ENCODE measurements at regions not wholly inside any gene's neighbourhood (a gene's known extent, or its start where the extent isn't known, plus 50 kb on each side); places are given as distances from the start of the nearest gene placed in this dataset.
"Not testable (repeated sequence)": the region's sequence is repeated elsewhere in the genome, so short reads cannot be mapped to it uniquely, and the experiment has no call there.

DNA sequence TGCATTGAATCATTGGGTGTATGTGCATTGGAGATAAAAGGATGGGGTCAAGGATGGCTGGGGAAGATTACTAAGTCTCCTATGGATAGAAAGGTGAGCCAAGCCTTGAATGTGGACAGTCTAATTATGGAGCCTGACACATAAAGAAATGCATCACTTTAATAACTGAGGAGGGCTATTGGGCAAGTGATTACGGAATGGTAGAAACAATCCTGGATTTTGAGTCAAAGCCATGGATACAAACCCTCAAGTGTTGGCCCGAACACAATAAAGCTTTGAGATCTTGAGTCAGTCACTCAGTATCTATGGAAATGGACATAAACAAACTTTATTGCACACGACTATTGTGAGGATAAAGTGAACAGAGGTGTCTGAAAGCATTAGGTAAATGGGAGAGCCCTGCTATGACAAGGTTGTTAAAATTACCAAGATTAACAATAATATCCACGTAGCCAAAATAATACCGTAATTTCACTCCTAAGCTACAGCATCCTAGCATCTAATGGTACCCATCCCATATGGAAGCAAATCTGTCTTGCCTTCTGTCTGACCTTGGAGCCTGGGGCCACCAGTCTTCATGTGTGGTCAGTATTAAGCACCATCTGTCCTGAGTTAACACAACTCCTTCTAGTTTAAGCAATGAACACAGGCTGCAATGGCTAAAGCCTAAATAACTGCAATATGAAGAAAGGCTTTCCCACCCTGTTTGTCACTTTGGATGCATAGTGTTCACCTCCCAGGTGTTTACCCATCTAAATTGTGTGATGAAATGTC, 136.9 kb upstream of the PRICKLE2 start:
- in situ Hi-C loops (cut with HindIII; ENCODE audit: low sequenced_read_pairs) = no loop called here
- DNase-seq (ENCODE audit: low spot score) = no peak

DNA sequence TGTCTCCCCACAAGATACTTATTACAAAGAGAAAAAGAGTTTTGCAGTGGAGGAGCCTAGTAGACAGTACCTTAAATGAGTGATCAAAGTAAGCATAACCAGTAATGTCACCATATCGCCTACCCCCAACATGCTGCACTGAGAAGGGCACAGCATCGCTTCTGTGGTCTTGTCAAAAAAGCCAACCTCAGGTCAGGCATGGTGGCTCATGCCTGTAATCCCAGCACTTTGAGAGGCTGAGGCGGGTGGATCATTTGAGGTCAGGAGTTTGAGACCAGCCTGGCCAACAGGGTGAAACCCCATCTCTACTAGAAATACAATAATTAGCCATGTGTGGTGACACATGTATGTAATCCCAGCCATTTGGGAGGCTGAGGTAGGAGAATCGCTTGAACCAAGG, 135.8 kb upstream of the PRICKLE2 start:
- in situ Hi-C loops (cut with HindIII; ENCODE audit: low sequenced_read_pairs); DNase-seq (ENCODE audit: low spot score): not testable (repeated sequence)

DNA sequence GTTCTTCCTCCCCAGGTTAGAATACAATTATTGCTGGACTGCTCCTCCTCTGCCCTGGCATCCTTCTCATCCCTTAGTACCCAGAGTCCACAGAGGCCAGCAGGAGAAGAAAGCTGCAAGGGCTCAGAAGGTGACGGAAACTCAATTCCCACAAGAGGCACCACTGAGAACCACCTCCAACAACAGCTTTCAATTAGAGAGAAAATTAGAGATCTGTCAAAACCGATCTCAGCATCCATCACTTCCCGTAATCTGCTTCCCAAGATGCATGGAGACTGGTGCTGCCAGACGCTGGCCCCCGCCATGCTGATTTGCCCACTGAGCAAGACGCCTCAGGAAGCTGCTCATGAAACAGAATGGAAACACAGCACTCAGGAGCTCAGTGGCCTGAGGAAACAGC, 135.0 kb upstream of the PRICKLE2 start:
- in situ Hi-C loops (cut with HindIII; ENCODE audit: low sequenced_read_pairs) = no loop called here
- DNase-seq (ENCODE audit: low spot score) = no peak

DNA sequence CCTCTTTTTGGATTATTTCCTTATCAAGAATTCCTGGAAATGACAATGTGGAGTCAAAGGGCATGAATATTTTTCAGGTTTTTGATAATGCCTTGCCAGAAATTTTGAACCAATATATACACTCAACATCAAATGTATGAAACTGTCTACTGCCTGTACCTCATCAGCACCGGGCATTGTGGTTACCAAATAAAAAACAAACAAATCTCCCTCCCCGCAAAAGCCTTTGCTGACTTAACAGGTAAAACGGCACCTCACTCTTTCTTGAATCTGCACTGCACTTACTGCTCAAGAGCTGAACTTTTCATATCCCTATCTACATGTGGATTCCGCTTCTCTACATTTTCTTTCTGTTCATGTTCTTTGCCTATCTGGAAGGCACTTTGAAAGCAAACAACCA, 134.5 kb upstream of the PRICKLE2 start:
- no peak for DNase-seq (ENCODE audit: low spot score)
- in situ Hi-C loops (cut with HindIII; ENCODE audit: low sequenced_read_pairs) = no loop called here

DNA sequence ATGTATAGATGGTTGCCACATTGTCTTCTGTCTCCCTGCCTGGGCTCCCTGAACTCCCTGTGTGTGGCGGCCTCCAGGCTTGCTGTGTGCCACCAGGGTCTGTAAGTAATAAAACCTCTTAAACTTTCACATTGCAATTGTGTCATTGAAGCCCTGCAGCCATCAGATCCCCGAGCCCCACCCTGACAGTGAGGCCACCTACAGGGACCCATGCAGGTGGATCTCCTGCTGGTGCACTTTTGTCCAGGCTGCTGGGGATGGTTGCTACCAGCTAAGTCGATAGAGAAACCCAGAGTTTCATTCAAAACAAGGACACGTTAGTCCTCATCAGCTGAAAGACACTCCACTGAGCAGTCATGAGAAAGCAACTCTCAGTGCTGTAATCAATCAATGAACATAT, 133.6 kb upstream of the PRICKLE2 start:
- no peak for DNase-seq (ENCODE audit: low spot score)
- in situ Hi-C loops (cut with HindIII; ENCODE audit: low sequenced_read_pairs) = no loop called here

DNA sequence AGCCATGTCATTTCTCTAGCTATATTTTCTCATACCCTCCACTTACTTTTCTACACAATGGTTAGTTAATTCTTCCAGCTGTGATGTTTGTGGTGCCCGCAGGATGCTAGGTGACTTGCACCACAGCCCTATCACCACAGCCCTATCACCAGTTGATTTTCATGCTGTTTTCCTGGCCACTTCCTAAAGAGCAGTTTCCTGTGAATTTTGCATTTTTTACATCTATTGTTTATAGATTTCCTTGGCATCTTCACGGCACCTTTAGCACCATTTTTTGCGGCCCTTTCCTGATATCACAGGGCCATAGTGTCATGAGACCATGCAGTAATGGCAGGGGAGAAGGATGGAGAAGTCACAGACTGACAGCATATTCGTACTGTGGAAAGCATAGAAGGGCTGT, 132.9 kb upstream of the PRICKLE2 start:
- no peak for DNase-seq (ENCODE audit: low spot score)
- in situ Hi-C loops (cut with HindIII; ENCODE audit: low sequenced_read_pairs) = no loop called here

DNA sequence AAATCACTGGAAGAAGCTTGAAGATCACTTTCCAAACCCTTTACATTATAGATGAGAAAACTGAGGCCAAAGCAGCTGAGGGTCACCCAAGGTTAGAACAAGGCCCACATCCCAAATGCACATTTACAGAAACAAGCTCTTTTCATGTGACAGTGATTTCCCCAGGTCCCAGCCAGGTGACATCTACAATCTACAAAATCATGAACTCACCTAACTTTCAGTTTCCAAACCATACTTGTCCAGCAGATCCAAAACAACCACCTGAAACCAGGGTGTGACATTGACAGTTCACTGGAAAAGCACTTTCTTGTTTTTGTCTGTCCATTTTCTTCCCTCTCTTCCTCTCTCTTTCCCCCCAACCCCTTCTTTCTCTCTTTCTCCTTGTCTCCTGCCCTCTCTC, 132.2 kb upstream of the PRICKLE2 start:
- DNase-seq (ENCODE audit: low spot score) = no peak
- in situ Hi-C loops (cut with HindIII; ENCODE audit: low sequenced_read_pairs) = no loop called here

DNA sequence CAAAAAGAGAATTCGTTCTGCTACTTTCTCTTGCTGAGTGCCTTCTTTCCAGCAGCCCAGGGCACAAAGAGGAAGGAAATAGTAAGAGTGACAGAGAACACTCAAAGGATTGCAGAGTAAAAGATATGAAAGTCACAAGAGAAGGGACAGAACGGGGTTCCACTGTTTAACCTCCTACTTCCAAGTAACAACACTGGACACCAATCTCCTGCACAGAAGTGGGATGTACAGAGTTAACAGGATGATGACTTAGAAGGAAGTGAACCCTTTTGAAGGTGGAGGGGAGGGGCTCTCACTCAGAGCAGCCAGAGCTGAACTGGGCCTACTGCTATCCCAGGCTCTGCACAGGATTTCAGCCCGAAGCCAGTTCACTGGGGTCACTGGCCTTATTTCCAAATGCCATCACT, 130.1 kb upstream of the PRICKLE2 start:
- in situ Hi-C loops (cut with HindIII; ENCODE audit: low sequenced_read_pairs) = no loop called here
- no peak for DNase-seq (ENCODE audit: low spot score)

DNA sequence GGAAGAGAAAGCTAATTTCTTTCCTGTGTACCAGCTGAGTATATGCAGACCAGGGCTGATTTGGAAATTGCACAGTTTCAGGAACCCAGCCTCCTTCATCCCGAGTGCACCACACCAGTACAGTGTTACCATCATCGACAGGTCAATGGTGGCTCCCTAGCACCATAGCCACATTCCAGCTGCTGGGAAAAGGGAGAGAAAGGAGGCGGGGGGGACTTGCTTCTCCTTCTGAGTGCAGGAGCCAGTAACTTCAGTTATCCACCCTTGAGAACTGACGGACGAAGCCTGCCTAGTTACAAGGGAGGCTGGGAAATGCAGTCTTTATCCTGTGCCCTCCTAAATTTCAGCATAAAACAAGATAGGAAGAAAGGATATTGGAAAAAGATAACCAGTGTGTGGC, 129.7 kb upstream of the PRICKLE2 start:
- in situ Hi-C loops (cut with HindIII; ENCODE audit: low sequenced_read_pairs) = no loop called here
- DNase-seq (ENCODE audit: low spot score) = no peak

DNA sequence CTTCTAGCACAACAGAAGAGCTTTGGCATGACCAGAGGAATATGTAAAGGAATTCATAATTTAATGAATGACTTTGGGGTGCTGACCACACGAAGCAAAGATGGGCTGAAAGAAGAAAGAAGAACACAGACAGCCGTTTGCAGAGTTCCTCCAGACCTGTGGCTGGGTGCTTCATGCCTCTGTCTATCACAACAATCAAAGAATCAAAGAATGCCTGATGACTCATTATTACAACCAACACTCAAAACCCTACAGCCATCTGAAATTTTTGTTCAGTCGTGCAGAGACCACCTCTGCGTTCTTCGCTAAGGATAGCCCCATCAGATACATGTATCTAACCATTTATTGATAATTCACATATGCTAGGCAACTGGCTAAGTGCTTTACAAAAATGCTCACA, 129.0 kb upstream of the PRICKLE2 start:
- in situ Hi-C loops (cut with HindIII; ENCODE audit: low sequenced_read_pairs) = no loop called here
- DNase-seq (ENCODE audit: low spot score) = no peak

DNA sequence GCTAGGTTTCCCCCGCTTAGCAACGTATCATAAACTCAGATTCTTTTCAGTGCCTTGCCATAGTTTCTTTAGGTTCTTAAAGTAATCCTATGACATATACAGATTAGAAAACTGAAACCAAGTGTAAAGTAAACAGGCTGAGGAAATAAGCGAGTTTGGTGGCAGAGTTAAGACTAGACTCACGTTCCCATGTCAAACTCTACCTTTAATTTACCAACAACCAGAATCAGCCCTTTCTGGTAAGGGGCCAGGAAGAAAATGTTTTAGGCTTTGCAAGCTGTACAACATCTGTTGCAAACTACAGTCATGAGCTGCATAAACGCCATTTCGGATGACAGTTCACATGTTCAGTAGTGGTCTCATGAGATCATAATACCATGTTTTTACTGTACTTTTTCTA, 128.0 kb upstream of the PRICKLE2 start:
- in situ Hi-C loops (cut with HindIII; ENCODE audit: low sequenced_read_pairs) = no loop called here
- DNase-seq (ENCODE audit: low spot score) = no peak

DNA sequence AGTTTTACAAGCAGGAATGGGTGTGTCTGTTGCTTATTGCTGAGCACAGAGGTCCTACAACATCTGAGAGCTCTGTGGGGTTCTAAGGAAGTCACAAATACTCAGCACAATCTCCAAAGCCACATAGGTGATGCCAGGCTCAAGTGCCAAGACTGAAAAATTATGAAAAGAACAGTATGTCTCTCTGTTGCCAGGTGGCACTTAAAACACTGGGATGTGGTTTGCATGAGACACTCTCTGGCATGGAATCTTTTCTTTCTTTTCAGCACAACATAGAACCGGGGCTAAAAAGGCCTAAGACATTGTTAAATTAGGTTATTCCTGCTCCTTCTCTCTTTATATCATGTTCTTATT, 127.3 kb upstream of the PRICKLE2 start:
- in situ Hi-C loops (cut with HindIII; ENCODE audit: low sequenced_read_pairs) = no loop called here
- DNase-seq (ENCODE audit: low spot score) = peak; percentile 33

DNA sequence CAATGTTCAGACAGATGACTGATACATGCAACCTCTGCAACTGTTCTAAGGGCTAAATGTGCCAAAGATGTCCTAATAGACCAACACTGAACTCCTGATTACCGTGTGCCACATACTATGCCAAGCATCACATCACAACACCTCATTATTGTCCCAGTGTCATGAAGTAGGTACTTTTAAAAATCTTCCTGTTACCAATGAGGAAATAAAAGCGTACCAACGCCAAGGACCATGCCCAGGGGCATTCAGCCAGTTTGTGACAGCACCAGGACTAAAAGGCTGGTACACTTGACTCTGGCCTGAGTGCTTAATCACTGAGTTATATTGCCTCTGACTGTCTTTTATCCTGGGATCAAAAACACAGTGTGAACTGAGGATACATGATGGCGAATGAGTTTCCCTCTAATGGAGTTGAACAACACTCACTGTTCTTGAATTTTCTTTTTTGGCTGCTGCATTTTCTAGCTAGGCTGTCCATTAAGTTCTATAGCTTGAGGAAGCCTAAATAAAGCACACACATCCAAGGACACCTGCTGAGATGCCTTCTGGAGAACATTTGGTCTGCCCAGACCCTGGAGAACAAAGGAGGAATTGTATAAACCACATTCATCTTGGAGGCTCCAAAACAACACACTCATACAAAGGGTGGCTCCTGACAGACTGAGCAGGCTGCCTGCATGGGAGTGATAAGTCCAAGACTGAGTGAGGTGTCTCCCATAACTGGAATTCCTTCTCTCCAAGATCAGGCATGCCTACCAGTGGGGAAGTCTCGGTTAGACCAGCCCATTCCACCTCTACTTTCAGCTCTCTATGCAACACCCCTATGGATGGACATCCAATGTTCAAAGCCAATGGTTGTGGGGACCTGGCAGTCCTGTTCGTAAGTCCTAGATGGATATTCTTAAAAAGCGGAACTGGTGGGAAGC, 126.7 kb upstream of the PRICKLE2 start:
- in situ Hi-C loops (cut with HindIII; ENCODE audit: low sequenced_read_pairs) = no loop called here
- peak; percentile 70 for DNase-seq (ENCODE audit: low spot score)

DNA sequence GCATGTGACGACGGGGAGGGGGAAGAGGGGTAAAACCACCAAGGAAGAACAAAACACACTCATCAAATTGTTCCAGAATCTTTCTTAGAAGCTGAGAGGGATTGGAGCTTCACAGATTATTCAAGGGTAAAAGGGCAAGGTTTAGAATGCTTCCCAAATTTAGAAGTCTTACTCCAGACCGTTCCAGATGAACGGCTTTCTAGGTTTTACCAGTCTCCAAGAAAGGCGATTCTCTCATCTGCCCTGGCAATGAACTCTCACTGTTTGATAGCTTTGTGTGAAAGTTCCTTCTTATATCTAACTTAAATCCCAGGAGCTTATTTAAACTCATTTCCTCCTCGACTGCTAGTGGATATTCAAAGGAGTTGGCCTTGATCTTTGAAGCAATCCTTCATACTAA, 124.3 kb upstream of the PRICKLE2 start:
- no peak for DNase-seq (ENCODE audit: low spot score)
- in situ Hi-C loops (cut with HindIII; ENCODE audit: low sequenced_read_pairs) = no loop called here

DNA sequence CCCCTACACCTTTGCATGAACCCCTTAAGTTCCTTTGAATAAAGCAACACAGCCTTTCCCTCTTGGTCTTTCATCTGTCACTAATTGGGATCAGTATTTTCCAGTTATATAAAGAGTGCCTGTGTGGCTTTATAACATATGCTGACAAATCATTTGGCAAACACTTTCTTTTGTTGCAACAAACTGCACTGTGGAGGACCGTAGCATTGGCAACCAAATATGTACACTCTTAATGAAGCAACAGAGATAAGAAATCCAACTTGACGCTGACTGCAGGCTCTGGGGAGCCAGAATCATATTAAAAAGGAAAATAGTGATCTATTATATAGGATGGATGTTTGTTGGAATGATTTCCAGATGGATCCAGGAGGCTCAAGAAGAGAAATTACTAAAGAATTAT, 120.1 kb upstream of the PRICKLE2 start:
- DNase-seq (ENCODE audit: low spot score) = peak; percentile 60
- in situ Hi-C loops (cut with HindIII; ENCODE audit: low sequenced_read_pairs) = no loop called here

DNA sequence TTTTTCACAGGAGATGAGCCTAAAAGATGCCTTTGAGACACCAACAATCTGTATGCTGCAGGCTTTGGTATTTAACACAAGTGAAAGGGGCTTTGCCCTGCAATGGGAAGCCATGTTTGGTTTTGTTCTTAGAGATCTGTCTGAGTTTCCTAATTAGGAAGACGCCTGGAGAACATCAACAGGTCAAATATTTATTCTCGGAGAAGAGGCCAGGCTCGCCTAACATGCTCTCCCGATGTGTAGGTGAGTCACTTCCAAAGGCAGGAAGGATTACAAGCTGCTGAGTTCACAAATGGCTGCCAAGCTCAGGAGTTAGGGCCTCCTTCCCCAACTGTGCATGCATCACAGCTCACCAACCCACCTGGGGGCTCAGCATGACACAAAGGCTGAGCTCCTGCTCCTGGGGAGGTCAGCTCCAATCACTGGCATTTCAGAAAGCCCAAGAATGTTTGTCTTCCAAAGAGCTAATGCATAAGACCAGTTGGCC, 119.5 kb upstream of the PRICKLE2 start:
- in situ Hi-C loops (cut with HindIII; ENCODE audit: low sequenced_read_pairs) = no loop called here
- peak; percentile 37 for DNase-seq (ENCODE audit: low spot score)

DNA sequence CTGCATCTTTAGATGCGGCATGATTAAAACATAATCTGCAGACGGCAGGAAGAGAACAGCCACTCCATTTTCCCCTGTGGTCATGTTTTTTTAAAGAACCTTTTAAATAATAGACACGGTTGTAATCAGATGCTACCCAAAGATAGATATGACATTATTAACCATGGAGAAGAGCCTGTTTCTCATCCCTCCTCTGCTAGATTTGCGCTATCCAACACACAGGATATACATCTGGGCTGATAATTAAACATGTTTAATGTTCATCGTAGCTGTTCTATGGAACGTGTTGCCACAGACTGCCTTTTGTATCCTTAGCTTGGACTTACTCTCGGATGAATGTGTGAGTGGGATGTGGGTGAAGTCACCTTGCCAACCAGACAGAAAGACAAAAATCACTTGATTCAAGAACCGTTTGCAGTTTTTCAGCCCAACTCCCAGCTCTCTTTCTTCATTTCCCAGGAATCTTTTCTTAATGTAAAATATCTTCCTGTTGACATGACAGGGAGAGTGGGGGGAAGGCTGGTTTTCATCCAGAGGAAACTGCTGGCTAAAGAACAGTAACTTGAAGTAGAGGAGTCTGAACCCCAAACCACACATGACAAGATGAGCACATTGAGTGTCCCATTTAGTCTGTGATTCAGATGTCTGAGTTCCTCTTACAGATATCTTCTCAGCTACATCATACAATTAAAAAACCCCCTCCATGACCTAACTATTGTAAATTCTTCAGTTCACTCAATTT, 118.6 kb upstream of the PRICKLE2 start:
- no peak for DNase-seq (ENCODE audit: low spot score)

DNA sequence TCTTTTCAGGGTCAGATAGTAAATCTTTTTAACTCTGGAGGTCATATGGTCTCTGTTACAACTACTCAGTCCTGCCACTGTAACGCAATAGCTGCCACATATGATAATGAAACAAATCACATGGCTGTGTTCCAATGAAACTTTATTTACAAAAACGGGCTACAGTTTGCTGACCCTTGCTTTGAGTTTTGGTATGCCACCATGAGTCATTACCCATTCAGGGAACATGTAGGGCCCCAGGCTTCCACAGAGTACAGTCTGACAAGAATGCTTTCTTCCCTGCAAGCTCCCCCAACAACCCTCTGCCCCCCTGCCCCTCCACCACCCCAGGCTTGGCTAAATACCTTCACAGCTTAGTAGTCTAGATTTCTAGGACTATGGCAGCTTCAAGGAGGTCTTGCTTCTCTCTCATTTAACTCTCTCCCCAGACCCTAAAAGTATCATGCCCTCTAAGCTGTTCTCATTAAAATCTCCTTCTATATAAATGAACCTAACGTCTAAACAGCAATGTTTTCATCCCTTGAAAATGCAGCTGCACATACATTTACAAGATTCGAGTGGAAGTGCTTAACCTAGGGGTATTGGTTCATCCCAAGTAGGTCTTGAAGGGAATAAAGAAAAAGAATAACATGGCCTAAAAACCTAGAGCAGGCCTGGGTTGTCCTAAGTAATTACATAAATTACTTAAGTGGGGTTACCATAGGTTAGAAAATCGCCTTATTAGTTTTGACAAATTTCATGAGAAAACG, 117.8 kb upstream of the PRICKLE2 start:
- no peak for DNase-seq (ENCODE audit: low spot score)
- in situ Hi-C loops (cut with HindIII; ENCODE audit: low sequenced_read_pairs) = no loop called here

More for the DNA sequence above, 118.6 kb upstream of the PRICKLE2 start:
- in situ Hi-C loops (cut with HindIII; ENCODE audit: low sequenced_read_pairs) = no loop called here

DNA sequence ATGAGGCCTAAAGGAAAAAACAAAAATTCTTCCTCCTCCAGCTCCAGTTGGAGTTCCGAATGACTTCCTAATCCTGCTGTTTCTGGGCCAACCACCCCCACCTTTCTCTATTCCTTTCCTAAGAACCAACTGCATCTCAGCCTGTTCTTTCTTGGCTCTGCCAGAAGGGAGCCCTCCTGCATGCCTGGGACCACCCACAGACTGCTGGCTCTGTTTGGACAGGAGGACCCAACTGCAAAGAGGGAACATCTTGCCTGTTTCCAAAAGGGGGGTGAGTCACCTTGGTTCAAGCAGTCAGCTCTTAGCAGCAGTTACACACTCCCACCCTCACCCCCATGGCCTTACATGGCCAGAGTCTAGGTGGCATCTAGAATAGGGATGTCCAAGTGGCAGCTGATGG, 116.0 kb upstream of the PRICKLE2 start:
- DNase-seq (ENCODE audit: low spot score) = no peak
- in situ Hi-C loops (cut with HindIII; ENCODE audit: low sequenced_read_pairs) = no loop called here

All from G401 (cell line).